NOMO-1 treated with DMSO at 0.1 percent for 48 hours (cell line): ENCODE measurements at regions not wholly inside any gene's neighbourhood (a gene's known extent, or its start where the extent isn't known, plus 50 kb on each side); places are given as distances from the start of the nearest gene placed in this dataset.
"Not testable (repeated sequence)": the region's sequence is repeated elsewhere in the genome, so short reads cannot be mapped to it uniquely, and the experiment has no call there.

Experiments
- DNase-seq: peaks from one replicate; lab custom pipeline; 2025; ENCODE audit not compliant: unreplicated experiment; lab: John Stamatoyannopoulos, UW

DNA sequence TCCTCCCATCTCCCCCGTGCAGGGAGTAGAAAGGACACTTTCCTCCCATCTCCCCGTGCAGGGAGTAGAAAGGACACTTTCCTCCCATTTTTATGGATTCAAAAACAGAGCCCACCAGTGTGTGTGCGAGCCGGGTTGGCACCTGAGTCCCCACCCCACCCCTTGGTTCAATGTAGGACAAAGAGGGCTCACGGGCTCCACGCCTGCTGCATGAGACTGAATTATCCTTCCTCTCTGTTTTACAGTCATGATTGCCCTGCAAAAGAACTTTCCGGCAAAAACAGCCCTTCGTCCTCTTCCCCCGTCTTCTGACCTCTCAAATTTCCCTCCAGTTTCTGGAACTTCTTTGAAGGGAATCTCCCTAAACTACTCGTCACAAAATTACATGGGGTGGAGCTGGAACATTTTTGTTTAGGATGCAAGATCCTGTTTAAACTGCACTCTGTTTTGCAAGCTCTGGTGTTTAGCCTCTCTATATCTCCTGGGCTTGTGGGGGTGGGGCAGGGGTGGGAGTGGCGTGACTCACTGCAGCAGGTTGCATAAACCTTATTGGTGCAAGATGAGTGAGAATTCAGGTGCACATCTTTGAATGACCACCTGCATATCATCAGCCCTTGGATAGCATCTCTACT lies 99.8 kb downstream of the PSMG1 start:
- DNase-seq = peak; percentile 28

DNA sequence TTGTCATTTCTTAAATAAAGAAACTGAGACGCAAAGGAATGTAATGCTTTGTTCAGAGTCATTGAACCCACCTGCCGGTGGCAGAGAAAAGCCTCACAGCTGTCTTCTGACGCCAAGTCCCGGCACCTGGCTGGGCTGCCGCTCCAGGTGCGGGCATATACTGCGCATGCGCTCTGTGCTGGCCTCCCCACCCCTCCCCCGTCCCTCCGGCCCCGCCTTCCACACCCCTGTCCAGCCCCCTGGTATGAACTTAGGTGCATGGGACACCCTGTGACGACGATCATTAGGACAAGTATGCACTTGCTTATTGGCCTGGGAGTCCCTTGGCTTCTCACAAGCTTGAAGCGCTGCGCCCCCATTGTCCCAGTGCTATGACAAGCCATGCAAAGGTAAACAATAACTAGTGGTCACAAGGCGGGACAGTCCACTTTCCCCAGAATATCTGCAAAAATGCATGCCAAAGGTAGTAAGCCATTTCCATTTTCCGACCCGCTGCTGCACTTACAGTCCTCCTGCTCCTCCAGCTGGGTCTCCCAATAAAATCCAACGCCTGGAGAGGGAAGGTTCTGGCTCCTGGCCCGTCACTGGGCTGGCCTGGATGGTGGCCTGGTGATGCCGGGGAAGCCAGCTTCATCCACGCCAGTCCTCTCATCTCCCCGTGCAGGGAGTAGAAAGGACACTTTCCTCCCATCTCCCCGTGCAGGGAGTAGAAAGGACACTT lies 100.4 kb downstream of the PSMG1 start:
- DNase-seq = no peak

DNA sequence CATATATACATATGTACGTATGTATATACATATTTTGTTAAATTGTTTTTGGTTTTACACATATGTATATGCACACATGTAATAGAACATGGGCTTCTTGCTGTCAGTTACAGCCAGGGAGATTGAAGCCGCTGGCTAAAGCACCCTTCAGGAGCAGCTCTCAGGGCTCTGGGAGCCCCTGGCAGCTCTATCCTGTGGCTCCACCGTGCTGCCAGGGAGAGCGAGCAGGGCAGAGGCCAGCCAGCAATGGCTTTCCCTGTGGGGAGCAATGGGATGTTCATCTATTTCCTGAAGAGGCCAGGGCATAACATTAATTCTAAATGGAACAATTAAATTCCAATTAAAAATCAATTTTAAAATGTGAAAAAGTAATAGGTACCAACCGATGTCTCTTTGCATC lies 102.9 kb downstream of the PSMG1 start:
- no peak for DNase-seq

DNA sequence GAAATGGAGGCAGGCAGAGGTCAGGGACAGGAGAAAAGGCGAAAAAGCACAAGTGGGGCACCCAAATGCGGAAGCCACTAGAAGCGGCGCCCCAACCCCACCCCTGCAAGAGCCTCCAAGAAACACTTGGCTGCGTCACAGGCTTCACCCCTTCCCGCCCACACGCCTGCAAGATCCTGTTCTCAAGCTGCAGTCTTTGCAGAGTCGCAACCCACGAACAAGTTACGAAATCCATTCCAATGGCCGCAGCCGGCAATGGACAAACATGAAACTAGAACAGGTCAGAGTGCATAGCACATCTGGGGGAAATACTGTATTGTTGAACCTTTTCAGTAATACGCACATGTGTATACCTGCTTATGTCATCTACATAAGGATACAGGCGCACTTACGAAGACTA lies 103.6 kb downstream of the PSMG1 start:
- peak; percentile 96 for DNase-seq

DNA sequence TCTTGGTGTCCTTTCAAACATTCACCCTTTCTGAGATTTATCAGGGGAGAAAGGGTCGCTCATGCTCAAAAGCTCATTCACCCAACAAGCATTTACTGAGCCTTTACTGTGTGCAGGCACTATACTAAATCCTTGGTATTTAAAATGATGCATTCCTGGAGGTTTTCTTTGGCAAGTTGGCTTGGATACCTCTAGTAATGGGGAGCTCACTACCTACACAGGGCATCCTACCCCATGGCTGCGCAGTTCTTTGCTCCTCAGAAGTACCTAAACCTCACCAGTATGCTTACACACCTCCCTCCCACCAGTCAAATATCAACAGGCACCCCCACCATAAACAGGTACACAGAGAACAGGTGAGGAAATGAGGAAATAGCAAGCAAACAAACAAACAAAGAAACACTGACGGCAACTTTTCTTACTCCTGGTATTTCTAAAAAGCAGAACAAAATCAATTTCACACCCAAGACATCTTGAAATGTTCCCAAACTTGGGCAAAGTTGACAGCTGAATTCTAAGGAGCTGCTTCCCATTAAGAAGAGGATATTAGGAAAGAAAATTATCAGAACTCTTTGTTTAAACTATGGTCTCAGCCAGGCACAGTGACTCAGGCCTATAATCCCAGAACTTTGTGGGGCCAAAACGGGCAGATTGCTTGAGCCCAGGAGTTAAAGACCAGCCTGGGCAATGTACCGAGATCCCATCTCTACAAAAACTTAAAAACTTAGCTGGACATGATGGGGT lies 104.8 kb downstream of the PSMG1 start:
- no peak for DNase-seq

DNA sequence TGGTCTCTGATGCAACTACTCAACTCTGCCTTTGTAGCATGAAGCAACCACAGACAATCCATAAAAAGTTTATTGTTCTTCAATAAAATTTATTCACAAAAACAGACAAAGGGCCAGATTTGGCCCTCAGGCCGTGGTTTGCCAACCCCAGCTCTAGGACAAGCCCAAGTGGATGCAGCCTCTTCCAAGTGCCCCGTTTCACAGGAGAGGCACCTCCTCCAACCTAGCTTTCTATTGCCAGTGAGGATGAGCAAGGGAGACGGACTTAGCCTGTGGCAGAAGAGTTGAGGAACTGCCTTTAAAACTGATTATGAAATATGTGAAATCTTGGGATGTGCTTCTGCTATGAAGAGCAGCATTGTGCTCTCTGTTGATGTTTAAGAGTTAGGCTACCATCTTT lies 105.4 kb downstream of the PSMG1 start:
- DNase-seq = peak; percentile 73

DNA sequence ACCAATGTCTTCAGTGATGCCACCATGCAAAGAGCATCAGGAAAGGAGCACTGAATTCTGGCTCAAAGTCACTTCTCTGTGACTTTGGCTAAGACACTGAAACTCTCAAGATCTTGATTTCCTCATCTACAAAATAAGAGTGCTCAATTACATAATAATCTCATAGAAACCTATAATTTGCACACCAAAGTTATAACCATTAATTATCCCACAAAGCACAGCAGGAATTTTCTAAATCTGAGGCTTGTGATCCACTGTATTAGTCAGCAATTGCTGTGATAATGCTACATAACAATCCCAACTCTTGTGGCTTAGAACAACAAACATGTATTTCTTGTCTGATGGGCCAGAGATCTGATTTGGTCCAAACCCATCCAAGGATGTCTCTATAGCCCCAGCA lies 108.7 kb downstream of the PSMG1 start:
- DNase-seq = no peak

DNA sequence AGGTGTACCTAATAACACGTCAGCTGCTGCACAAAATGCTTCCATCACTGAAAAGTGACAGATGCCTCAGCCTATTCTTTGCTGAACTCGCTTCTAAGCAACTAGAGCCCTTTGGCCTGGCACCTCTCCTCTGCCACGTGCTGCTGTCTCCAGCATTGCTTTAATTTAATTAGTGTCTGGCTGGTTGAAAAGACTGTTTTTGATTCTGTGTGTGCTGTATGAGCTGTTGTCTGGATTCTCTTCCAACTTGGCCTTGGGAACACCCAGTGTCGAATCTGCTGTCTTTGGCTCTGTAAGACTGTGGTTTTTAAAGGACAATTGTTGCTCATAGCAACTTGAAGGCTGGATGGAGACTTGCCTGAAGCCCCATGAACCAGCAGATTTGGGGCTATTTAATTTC lies 109.5 kb downstream of the PSMG1 start:
- DNase-seq = no peak

DNA sequence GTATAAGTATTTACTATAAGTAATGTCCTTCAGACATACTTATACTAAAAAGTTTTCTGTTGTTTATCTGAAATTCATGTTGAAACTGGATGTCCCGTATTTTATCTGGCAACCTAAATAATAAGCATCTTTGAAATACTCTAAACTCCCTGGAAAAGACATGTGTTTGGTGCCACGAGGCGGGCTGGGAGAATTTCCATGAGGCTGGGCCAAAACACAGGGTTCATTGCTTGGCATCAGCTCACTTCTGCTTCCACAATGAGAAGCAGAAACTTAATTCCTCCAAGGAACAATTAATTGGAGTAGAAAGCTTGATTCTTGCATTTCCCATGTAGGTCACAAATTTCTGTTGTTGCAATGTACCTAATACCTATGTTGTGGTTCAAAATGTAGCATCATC lies 110.2 kb downstream of the PSMG1 start:
- no peak for DNase-seq

DNA sequence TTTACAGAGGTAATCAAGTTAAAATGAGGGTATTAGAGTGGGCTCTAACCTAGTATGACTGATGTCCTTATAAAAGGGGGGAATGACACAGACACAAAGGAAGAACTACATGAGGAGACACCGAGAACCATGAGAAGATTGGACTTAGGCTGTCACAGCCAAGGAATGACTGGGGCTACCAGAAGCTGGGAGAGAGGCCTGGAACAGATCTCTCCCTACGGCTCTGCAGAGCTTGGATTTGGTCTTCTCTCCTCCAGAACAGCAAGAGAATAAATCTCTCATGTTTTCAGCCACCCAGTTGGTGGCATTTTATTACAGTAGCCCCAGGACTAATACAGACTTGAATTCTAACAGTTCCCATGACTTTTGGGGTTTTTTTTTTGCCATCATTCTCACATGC lies 110.8 kb downstream of the PSMG1 start:
- no peak for DNase-seq

DNA sequence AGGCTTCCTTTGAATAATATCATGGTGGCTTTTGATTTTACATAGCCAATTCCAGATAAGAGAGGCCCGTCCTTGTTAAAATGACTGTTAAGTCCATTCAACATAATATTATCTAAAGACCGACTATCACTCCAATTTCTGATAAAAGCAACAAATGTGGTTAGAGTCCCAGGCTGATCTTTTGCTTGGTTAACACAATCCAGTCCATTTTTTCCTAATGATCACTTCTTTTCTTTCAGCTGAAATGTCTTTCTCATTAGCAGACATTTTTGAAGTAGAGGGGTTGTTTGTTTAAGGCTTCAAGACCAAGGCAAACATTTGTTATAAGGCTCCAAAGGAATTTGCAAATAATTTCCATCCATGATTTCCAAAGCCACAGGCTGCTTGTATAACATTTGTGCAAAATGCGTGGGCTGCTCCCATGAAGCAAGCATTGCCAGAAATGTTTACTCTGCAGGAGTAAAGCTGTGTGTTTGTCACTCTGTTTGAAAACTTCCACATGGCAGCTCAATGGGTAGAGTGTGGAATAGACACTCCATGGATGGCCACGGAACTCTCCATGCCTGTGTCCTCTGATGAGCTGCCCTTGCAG lies 111.5 kb downstream of the PSMG1 start:
- no peak for DNase-seq

DNA sequence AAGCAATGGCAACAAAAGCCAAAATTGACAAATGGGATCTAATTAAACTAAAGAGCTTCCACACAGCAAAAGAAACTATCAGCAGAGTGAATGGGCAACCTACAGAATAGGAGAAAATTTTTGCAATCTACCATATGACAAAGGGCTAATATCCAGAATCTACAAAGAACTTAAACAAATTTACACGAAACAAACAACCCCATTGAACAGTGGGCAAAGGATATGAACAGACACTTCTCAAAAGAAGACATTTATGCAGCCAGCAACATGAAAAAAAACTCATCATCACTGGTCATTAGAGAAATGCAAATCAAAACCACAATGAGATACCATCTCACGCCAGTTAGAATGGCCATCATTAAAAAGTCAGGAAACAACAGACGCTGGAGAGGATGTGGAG lies 113.4 kb downstream of the PSMG1 start:
- not testable (repeated sequence) for DNase-seq

DNA sequence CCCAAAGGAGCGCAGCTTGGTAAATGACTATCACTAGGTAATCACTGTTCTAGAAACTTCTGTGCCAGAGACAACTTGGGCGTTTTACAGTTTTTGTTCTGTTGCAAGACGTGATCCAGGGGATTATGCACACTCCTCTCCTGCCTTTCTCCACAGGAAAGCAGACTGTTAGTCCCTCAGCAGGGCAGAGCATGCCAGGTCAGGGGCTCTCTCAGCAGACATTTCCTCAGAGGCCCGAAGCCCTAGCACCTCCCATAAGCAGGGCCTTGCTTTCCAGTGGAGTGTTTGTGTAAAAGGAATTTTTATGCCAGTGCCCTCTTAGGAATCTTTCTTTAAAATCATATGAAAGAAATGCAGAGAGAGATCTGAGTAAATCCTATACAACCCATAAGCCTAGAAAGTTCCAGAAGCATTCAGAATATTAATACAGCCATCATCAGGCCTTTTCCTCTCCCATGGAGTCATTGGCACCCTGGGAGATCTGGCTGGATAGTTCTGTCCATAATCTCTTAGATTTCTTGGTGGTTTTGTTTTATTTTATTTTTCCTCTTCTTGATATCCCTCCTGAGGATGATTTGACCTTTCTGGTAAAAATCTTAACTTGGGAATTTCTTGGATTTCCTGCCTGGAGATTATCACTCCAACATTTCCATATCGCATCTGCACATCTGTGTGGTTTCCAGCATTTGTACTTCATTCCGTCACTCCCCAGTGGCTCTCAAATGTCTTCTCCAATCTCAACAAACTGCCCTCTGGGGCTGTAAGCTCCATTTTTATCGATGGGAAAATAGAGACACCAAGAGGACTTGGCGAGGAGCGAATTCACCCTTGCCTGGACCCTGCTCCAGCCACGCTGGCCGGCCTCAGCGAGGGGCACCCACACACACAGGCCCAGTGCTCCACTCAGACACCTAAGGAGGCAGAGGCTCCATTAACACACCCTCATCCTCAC lies 116.1 kb downstream of the PSMG1 start:
- DNase-seq = no peak

DNA sequence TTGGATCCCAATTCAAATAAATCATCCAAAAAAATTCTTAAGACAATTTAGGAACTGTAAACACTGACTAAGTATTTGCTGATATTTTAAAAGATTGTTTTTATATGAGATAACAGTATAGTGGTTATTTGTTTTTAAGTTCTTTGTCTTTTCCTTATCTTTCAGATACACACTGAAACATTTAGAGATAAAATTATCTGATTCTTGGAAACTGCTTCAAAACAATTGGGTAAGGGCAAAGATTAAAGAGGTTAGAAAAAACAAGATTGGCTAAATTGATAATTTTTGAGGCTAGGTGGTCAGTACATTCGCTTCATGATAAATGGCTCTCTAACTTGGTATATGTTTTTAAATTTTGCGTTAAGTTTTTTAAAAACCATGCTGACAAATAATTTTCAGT lies 117.3 kb downstream of the PSMG1 start:
- no peak for DNase-seq

DNA sequence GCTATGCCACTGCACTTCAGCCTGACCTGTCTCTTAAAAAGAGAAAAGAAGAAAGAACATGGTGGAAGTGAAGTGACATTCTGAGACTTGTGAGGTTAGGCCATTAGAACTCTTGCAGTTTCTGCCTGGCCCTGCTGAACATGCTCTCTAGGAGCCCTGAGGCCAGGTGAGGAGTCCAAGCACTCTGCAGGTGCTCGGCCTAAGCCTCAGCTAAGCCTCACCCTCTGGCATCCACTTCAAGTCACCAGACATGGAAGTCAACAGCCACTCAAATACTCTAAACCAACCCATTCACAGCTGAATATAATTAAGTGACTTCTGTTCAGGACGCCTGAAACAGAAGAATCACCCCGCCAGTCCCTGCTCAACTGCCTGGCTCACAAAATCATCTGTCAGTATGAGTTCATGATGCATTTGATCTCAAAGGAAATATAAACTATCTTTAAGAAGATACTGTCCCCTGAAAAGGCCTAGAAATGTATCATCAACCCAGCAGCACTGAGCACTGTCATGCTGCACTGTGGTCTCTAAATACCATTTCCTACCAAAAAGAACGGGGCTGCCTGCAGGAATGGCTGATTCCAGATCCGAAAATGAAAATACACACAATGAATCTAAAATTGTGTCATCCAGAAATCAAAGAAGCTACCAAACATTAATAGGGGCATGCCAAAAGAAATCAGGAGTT lies 118.8 kb downstream of the PSMG1 start:
- no peak for DNase-seq

DNA sequence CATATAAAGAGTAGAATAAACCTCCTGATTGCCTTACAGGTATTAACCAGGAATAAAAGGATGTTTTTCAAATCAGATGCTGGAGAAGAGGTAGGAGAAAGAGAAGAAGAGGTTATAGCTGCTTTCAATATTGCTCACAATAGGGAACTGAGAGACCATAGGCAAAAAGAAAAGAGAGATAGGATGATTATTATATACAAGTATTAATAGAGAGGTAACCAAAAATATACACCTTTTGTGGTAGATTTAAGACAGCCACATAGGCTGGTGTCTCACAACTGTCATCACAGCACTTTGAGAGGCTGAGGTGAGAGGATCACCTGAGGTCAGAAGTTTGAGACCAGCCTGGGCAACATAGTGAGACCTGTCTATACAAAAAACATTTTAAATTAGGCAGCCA lies 119.7 kb downstream of the PSMG1 start:
- DNase-seq = no peak

DNA sequence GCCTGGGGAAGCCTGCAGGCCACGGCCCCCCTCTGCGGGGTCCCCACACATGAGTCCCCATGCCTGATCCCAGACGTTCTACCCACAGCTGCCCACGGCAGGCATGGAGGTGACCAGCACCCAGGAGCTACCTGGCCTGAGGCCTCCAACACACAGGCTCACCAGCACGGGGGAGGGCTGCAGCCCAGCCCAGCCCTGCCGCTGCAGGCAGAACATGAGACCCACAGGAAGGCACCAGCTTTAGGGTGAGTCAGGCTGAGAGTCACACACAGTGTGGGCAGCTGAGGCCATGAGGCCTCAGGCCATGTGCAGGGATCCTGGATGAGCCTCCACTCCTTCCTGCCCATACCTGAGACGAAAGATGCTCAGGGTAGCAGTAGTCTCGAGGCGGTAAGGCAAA lies 121.1 kb downstream of the PSMG1 start:
- no peak for DNase-seq

DNA sequence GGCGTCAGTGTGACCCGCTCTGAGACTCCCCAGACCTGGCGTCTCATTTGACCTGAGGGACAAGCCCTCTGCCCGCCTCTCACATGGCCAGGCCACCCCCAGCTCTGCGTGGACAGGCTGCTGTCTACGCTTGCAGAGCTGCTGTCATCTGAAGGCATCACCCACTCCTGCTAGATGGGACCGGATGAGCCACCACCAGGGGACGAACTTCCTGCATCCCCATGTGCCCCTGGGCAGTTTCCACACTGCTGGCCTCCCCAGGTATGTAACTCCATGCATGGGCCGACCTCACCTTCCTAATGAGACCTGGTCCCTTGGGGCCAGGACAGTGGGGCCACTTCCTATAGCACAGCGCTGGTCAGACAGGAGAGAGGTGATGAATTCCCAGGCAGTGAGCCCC lies 121.5 kb downstream of the PSMG1 start:
- no peak for DNase-seq

DNA sequence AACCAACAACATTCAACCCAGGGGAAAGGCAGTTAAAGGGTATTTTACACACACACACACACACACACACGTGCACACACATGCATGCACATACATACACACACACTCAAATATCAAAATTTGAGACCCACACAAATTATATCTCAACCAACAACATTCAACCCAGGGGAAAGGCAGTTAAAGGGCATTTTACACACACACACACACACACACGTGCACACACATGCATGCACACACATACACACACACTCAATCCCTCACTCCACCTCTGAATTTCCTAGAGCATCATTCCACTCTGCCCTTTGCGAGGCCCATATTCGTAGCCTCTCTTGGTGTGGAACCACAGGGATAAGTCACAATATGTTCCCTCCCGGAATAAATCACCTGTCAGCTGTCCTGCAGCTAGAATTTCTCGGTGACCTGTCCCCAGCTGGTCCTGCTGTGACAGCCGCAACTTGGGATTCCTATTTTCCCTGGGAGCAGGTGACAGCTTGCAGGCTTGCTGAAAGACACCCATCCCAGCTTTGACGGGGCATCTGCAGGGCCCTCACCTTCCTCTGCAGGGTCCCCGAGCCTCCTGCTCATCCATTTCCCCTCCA lies 122.7 kb downstream of the PSMG1 start:
- no peak for DNase-seq

DNA sequence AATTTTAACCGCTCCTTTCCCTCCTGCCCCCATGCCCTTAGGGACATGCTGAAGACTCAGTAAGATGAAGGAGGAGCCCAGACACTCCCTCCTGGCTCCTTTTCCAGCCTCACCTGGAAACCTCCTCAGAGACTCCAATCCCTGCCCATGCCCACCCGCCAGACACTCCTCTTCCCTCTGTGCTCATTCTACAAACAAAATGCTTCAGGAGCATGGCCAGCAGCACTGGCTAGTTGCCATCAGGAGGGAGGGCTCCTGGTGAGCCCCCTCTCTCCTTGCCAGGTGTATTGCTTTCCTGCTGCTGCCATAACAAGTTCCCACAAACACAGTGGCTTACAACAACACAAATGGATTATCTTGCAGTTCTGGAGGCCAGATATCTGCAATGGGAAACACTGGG lies 126.1 kb downstream of the PSMG1 start:
- no peak for DNase-seq
